HG03558 (cell line): ENCODE measurements at regions not wholly inside any gene's neighbourhood (a gene's known extent, or its start where the extent isn't known, plus 50 kb on each side); places are given as distances from the start of the nearest gene placed in this dataset.

Experiments used
- ATAC-seq: cut with Tn5 transposase; IDR thresholded peaks from one replicate; pipeline ENCODE4 v1.9.1; 2021; ENCODE audit warnings: moderate number of reproducible peaks; ENCODE audit not compliant: unreplicated experiment; ENCODE audit errors: extremely low read depth

DNA sequence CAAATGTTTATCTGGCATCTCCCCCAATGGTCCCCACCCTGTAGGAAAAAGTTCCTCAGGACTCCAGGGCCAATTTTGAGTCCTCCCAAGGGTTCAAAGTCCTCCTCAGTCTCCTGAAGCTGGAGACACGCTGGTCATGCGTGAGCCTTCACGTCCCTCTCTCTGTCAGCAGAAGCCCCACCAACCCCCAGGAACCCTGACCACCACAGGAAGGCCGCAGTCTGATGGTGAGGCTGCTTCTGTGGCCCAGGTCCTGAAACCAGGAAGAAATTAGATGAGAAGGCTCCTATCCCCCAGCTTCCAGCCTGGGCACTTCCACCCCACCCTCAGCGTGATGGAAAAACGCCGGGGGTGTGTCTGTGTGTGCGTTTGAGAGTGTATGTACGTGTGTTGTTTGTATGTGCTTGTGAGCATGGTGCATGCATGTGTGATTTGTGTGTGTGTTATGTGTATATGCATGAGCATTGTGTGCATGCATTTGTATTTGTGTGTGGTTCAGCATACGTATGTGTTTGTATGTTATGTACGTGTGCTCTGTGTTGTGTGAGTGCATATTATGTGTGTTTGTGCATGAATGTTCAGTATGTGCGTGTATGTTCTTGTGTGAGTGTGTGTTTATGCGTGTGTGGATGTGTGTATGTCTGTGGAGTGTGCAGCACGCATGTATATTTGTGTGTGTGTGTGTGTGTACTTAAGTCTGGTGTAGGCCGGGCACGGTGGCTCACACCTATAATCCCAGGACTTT lies 92.5 kb downstream of the SIK1 start:
- ATAC-seq, result no peak

- ATAC-seq, result no peak
Measured at GRCh38 chr21:43333298-43334062, 93.5 kb downstream of the SIK1 start.

DNA sequence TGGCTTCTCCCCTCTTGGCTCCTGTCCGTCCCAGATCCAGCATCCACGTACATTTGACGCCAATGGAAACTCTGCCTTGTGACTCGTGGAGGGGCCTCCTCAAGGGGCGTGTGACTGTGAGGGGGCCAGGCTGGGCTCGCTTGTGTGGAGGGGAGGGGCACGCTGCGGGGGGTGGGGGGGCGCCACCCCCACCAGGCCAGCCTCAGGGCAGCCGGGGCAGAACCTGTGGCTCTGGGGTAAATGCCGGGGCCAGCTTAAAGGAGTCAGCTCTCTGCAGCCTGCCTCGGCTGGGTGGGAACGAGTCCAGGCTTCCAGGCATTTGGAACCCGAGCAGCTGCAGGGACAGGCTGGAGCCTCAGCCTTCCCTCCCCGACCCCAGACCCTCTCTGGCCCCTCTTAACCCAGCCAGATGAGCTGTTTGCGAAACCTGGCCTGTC lies 94.1 kb downstream of the SIK1 start:
- no peak for ATAC-seq

DNA sequence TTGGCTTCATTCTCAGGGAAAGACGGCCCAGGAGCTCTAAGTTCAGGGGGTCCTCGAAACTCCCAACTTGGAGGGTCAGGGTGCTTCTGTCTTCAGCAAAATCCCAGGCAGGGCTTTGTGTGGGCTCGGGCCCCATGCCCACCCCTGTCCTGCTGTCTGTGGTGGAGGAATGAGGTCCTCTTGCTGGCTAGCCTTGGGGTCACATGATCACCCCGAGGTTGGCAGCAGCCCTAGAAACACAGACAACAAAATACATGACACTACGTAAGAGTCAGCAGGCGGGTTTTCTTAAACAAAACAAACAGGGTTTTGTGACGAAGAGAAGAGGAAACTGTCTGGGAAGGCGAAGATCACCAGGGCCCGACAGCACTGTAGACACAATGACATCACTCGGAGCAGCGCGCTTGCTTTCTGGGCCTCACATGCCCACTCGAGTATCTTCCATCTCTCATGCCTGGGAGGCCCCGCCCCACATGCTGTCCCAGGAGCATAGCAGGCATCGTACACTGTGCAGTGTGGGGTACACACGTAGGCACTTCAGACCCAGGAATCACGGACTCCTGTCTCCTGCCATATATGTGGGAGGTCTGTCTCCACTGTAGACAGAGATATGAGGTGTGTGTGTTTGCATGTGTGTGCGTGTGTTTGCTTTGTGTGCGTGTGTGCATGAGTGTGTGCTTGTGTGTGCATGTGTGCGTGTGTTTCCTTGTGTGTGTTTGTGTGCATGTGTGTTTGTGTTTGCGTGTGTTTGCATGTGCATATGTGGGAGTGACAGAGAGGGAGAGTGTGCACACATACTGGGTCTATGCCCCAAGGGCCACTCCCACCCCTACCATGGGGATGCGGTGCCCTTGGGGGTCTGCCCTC lies 94.7 kb downstream of the SIK1 start:
- no peak for ATAC-seq

GRCh38 chr21:43331111-43331961 lies 95.6 kb downstream of the SIK1 start:
- ATAC-seq, result no peak

DNA sequence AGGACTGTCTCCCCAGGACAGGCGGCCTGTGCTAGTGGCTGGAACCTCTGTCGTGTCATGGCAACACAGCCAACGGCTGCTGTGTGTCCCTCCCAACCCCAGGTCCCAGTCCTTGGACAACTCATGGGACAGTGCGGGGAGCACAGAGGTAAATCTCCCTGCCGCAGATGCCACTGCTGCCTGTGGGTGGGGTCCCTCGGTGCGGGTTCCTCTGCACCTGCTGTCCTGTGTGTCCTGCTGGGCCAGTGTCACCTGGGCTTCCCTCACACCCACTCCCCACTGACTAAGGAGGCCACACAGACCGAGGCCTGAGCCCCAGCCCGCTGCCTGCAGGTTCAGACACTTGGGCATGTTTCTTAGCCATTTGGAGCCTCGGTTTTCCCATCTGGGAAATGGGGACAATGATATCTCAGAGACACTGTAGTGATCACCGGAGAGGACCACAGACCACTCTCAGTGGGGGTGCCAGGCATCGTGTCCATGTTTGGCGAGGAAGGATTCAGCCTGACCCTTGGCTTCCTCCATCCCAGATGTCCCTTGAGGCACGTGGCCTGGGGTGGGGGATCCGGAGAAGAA lies 96.5 kb downstream of the SIK1 start:
- no peak for ATAC-seq

- no peak for ATAC-seq
Measured at GRCh38 chr21:43329711-43330269, 97.1 kb downstream of the SIK1 start.

DNA sequence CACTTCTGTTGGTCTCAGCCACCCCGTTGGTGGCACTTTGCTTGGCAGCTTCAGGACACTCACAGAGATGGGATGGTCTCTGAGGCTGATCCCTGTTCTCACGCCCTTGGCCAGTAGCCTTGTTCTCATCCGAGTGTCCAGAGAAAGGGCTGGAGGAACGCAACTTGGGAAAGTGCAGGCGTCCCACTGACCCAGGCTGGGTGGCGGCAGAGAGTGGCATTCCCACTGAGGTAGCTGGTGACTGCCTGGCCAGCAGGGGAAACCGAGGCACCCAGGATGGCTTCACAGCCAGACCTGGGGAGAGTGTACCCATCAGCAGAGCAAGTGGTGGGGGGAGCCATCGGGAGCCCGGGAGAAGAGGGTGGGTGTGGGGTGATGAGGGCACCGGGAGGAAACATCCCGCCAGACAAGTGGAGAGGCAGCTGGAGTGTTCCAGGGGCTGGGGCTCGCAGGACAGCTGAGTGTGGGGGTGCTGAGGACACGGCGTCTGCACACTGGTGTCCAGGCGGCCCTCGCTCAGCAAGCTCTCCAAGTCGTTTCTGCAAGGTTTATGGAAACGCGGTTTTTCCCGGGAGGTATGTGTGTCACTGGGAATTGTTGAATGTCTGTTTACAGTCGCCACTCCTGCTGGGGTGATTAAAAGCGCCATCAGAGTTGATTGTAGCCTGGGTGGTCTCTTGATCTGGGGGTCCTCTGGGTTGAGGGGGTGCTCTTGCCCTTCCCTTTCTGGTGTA lies 97.8 kb downstream of the SIK1 start:
- ATAC-seq, result no peak

- ATAC-seq, result no peak
Measured at GRCh38 chr21:43328185-43328957, 98.6 kb downstream of the SIK1 start.

- no peak for ATAC-seq
Measured at GRCh38 chr21:43325968-43326715, 100.8 kb downstream of the SIK1 start.

GRCh38 chr21:43325036-43325435 lies 101.9 kb downstream of the SIK1 start:
- ATAC-seq, result no peak

DNA sequence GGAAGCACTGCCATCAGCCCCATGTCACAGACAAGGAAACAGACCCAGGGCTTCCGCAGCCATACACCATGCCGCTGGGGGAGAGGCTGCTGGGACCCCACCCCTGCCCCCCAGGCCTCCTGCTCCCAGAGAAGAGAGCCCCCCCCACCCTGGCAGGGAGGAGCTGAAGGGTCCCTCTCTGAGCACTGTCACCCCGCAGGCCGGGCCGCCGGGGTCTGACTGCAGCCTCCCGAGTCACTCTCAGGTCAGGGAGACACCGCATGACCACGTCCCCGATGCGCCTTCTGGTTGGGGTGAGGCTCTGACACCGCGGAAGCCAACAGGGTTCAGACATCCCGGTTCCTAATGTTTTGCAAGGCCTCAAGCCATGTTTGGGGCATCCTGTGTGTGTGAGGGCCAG lies 102.3 kb downstream of the SIK1 start:
- ATAC-seq, result no peak

- no peak for ATAC-seq
Measured at GRCh38 chr21:43323244-43324005, 103.5 kb downstream of the SIK1 start.

GRCh38 chr21:43322805-43323204 lies 104.1 kb downstream of the SIK1 start:
- no peak for ATAC-seq

- ATAC-seq, result no peak
Measured at GRCh38 chr21:43322311-43322710, 104.6 kb downstream of the SIK1 start.

GRCh38 chr21:43321611-43322010 lies 105.3 kb downstream of the SIK1 start:
- ATAC-seq, result no peak
